SKM-1 treated with dmso at 0.1 percent for 144 hours (cell line): ENCODE measurements at regions not wholly inside any gene's neighbourhood (a gene's known extent, or its start where the extent isn't known, plus 50 kb on each side); places are given as distances from the start of the nearest gene placed in this dataset.
A peak's percentile ranks its signal among the peaks of the same experiment; 100 is the strongest.

Source experiments
- DNase-seq: peaks from one replicate; lab custom pipeline; 2025; ENCODE audit not compliant: unreplicated experiment; lab: John Stamatoyannopoulos, UW

DNA sequence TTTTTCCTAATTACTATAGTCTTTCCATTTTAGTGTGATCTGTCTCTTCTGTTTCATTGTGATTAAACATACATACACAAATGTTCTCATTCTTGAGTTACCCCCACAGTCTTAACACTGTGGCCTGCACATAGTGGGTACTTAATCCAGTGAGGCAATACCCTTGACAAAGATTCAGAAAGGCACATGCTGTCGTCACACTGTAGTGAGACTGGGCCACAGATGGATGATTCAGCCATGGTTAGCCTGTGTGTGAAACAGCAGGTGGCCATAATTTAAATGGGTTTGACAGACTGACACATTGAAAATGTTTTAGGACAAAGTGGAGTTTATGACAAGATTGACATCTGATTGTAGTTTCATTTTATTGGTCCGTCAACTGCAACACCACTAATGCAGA is 313.1 kb downstream of the C11orf87 start:
- no peak for DNase-seq

DNA sequence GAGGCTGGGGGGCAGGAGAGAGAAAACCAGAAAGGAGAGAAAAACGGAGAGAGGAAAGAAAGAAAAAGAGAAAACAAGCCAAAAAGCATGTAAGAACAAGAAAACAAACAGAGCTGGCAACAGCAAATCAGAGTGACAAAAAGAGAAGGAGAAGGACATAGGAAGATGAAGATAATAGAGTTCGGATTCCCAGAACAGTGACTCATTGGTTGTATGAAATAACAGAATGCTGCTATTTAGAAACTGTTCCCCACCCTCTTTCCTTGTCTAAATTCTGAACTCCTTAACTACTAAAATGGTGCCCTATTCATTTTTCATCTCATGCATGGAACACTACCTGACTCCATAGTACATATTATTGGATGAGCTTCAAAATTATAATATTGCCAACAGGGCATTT is 317.4 kb downstream of the C11orf87 start:
- no peak for DNase-seq

DNA sequence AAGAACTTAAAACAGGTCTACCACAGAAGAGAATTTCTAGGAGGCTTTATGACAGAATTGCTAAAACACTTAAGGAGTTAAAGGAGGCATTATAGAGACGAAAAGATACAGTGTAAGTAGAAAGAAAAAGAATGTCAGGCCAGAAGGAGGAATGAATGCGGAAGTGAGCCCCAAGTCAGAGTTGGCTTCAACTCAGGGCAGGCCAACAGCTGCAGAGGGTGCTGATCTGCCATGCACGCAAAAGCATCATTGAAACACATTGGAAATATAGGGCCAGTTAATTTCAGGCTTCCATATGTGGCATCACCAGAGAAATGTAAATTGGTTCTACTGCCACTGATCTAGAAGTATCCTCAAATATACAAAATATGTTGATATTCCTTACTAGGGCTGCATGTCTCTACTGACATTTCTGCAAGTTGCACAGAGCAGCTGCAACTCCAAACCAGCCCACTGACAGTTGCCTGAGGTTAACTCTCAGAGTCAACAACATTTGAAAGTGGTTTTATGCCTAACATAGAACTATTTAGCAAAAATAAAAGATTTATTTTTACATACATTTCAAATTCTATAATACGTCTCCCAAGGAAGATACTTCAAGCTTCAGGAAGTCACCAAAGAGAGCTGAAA is 324.1 kb downstream of the C11orf87 start:
- DNase-seq: no peak

DNA sequence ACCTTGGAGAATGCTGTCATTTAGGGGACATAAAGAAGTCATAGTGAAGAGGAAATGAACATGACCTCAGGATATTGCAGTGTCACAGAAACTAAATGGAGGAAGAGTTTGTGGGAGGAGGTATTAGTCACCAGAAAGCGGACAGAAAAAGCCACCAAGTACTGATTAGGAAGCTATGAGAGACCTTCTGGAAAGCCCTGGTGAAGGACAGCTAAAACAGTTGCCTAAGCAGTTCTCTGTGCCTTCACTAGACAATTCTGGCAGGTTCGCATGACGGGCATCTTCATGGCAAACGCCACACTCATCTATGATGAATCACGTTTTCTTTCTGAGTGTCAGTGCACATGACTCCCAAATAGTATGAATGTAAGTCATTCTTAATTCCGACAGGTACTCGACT is 325.8 kb downstream of the C11orf87 start:
- DNase-seq: peak; percentile 92

DNA sequence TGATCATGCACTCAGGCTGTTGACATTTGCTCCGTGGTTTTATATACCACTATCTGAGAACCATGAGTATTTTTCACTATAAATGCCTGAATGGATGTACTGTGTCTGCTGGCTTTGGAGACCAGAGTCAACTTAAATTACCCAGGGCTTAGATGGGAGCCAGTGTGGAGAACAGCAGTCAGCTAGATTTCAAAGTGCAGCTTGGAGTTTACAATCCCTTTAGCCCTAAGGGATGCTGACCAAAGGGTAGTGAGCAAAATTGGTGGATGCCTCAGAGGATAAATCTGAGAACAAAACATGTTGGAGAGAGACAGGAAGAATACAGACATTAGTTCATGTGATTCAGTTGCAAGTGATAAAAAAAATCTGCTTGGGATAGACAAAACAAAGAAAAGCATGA is 327.5 kb downstream of the C11orf87 start:
- DNase-seq: no peak

DNA sequence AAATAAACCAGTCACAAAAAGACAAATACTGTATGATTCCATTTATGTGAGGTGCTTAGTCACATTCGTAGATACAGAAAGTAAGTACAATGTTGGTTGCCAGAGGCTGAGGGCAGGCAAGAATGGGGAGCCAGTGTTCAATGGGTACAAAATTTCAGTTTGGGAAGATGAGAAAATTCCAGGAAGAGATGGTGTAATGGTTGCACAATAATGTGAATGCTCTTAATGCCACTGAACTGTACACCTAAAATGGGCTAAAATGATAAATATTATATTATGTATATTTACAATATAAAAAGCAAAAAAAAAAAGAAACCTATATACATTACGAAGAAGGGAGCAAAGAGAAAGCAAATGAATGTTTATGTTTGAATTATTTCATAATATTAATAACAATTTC is 329.0 kb downstream of the C11orf87 start:
- no peak for DNase-seq

DNA sequence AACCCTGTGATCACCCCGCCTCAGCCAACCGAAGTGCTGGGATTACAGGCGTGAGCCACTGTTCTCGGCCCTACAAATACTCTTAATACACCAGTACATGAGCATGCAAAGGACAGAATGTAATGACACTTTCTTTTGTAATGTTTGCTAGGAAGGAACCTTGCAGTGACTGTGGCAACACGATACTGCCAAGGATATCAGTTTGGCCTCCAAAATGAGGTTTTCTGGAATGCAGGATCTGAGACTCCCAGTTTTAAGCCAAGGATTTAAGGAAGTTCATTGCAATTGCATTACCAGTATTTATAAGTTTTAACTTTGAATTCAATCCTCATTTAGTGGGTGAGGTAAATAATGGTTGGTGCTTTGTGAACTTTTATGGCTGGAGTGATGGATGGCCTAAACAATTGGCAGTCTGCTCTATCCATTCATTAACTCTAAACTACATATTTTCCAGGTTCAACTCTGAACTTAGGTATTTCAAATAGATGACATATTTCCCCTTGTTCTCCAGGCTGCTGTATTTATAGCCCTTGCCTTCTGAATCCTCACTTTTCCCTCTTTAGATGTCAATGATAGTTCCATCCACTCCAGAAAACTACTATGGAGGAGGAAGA is 330.3 kb downstream of the C11orf87 start:
- no peak for DNase-seq

DNA sequence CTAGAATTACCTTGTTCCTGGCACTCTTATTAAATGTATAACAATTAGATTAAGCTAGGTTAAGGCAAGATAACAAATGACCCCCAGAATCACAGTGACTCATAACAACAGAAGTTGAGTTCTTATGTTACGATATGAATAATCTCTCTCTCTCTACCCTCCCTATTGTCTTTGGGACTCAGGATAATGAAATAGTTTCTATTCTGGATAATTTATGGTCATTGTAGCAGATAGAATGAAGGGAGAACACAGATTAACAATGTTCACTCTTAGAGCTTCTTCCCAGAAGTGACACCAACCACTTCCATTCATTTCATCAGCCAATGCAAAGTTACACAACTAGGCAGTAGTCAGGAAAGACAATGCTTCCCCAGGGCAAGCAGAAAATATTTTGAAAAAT is 334.5 kb downstream of the C11orf87 start:
- DNase-seq: no peak

DNA sequence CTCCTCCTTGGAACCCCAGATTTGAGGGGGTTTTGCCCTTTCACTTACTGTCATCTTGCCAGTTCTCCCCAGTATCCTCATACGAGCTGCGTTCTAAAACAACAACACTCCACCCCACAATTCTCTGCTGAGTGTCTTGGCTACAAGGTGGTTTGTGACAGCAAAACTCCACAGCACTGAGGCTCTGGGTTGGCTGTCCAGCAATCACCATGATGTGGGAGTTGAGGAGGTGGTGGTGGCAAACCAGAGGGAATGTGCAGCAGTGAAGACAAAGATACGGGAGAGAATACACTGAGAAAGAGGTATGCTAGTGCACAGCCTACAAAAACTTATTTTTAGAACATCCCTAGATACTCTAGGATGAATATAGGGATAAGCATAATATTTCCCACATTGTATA is 335.0 kb downstream of the C11orf87 start:
- DNase-seq: no peak

DNA sequence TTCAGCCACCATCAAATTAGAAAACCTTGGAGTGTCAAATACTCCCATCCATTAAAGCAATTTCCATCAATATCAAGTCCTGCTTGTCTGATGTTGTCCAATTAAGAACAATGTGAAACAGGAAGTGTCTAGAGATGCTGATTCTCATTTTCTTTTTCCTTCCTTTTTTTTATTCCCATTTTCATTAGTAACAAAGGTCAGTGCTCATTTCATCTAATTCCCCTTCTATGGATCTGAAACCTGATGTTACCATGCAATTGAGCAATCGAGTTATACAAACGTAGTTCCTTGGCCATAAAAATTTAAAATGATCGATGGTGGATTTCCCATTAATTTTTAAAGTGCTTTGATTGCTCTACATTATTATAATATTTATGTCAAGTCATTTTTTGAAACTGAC is 330.6 kb upstream of the ZC3H12C start:
- DNase-seq: no peak

DNA sequence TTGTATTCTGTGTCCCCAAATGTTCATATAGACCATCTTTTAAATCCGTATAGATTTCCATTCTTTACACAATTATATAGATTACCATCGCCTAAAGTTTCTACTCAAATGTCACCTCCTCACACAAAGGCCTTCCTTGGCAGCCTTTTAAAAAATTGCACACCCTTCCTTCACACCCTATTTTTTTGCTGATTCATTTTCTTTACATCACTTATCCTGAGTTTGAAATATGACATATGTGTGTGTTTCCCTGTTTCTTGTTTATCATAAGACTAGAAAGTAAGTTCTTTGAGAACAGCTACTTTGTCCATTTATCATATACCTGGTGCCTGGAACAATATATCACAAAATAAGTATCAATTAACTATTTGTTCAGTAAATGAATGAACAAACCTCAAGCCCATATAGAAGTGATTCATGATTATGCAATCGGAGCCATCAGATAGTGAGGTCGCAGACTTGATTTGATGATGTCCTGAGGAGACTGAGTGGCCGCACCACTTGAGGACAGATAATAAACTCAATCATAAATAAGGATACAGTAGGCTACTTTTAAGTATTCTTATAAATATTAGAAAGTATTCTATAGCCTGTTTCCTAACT is 327.4 kb upstream of the ZC3H12C start:
- no peak for DNase-seq

DNA sequence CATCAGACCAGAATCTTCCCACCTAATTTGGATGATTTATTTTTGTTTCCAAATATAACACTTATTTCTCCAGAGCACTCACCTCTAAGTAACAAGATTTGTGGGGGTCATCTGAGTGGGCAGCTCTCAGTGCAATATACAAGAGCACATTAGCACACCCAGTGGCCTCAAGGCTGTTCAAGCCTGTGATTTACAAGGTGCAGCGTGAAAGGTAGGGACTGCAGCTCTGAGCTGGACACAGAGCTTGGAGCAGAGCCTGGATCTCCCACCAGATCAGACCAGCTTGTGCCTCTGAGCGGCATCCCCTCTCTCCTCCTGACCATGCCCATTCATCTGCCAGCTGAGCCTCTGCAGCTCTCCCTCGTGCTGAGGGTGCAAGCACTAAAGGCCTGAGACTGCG is 323.3 kb upstream of the ZC3H12C start:
- no peak for DNase-seq

DNA sequence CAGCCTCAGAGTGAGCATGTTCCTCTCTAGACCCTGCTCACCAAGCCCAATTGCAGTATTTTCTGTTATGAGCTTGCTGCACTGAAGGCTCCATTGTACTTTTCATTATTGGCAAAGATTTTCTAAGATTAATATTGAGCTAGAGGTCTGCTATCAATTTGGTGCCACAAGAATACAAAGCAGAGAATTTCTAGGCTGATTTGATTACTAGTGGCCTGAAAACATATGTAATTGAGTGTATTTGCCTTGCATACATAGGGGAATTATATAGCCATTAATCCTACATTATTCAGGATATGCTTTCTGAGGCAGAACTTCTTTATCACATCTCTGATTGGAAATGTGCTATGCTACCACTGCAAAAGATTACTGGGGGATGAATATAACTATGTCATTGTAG is 322.9 kb upstream of the ZC3H12C start:
- DNase-seq: no peak

DNA sequence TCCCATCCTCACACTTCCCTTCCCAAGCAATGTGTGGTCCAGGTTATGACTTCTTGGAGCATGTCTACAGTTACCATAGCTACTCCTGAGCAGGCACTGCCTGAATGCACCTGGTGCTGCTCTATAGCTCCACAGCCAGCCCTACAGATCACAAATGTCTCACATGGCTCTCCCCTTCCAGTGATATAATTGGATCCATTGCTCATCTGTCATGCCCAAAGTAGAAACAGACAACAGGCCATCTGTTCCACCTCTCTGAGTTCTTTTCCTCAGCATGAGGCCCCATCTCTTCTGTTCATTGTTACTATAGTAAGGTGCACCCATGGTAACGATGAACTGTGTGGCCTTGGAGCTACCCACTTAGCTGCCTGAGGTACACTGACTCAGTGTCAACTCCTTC is 320.3 kb upstream of the ZC3H12C start:
- DNase-seq: no peak

DNA sequence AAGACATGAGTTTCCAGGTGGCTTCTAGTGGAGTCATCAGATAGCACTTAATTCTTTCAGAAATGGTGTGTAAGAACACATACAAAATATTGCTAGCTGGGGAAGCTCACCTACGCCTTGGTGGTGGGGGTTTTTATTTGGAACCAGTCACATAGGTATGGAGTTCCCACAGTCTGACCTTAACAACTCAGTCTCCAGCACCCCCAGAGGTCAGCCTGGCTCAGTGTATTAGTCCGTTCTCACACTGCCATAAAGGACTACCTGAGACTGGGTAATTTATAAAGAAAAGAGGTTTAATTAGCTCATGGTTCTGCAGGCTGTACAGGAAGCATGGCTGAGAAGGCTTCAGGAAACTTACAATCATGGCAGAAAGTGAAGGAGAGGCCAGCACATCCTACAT is 317.5 kb upstream of the ZC3H12C start:
- no peak for DNase-seq

DNA sequence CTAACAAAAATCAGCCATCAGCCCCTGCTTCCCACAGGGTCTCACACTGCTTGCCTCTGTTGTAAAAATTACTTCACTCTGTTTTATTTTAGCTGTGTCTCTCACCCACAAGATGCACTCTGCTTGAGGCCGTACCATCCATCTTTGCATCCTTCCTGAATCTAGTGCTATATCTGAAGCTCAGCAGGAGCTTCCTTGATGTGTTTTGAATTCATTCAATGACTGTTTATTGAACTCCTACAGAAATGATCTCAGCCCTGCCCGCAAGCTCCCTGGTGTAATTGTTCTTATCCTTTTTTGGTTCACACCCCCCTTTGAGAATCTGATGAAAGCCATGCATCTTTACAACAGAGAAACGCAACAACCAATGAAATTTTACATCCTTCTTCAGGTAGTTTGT is 310.2 kb upstream of the ZC3H12C start:
- DNase-seq: no peak

DNA sequence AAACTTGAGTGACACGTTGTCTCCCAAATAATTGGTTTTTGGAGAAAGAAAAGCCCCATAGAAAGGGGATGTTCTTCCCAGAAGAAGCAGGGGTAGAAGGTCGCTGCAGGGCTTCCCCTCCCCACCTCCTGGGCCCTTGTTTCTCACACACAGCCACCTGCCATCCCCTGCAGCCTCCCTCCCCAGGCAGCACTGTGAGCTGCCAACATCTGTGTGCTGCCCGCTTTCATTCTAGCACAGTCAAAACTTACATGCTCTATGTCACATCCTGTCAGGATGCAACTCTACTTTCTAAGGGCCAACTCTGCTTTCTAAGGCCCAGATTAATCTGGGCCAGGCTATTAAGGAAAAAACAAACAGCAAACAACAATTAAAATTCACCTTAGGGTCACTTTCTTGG is 309.4 kb upstream of the ZC3H12C start:
- no peak for DNase-seq

DNA sequence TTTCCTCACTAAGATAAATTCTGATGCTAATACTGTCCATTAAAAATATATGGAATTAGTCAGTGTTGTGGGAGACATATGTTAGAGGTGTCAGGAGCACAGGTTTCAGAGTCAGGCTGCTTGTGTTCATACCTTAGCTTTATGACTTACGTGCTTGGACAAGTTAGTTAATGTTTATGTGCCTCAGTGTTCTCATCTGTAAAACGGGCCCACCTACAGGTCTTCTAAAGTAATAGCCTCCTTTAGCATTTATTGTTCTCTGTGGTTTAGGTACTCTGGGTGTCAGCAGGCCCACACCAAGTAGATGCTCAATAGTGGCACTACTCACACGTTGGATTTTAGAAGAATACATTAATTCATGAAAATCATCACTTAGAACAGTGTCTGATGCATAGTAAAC is 308.7 kb upstream of the ZC3H12C start:
- no peak for DNase-seq

DNA sequence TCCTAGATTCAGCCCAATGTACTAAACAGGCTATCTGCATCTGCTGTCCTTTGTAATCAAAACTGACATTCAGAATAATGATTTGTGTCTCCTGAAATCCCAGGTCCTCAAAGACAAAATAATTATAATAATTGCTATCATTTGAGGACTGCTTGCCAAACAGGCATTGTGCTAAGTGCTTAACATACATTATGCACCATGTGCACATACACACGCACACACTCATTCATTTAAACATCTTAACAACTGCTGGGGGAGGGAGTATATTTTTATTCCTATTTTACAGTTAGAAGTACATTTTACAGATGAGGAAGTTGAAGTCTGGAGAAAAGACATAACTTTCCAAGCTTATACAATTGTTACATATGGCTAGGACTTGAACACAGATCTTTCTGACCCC is 308.0 kb upstream of the ZC3H12C start:
- no peak for DNase-seq

DNA sequence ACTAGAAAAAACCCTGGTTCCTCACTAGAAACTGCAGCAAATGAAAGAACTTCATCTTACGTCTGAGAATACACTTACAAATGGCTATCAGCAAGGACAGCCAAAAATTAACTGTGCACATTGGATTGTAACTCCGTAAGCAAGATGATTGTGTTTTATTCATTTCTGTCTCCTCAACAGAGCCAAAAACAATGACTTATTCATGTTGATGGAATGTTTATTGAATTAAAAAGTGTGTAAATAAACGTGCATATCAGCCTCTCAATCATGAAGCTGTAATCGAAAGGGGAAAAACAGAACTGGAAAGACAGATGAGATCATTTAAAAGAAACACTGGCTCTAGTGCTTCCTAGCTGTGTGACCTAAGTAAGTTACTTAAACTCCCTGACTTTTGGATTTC is 307.5 kb upstream of the ZC3H12C start:
- DNase-seq: no peak

DNA sequence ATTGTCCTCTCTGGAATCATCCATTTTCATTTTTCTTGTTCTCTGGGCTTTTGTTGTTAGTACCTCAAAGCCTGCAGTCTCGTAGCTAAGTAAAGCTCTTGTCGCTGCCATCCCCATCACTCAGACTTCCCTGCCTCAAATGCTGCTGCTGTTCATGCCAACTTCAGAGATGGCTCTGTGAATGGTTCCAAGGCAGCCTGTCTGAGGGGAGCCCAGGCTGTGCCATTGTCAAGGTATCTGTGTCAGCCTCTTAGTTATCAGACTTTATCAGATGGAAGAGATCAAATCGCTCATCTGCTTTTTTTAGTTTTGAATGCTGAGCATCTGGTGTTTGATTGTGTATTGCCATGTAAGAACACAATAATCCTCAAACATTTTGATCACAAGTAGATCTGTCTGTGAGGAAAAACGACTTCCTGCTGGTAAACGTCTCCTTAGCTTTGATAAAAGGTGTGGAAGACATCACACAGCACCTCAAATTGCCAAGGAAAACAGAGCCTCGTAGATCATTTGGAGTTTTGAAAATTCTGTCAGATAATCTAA is 304.2 kb upstream of the ZC3H12C start:
- DNase-seq: no peak

DNA sequence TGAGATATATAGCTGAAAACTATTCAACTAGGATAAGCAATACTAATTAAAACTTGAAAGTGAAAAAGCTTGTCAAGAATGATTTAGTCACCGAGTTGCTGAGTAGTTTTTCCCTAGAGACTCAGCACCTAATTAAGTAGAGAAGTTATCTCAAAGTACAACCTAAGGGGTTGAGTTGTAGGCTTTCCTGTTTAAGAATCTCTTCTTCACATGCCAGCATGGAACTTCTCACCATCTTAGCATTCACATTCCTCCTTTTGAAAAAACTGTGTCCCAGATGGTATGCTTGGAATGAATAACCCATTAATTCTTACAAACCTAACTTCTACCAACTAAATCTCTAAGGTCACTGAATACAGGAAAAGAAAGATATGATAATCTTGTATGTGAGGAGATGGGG is 303.3 kb upstream of the ZC3H12C start:
- DNase-seq: no peak

DNA sequence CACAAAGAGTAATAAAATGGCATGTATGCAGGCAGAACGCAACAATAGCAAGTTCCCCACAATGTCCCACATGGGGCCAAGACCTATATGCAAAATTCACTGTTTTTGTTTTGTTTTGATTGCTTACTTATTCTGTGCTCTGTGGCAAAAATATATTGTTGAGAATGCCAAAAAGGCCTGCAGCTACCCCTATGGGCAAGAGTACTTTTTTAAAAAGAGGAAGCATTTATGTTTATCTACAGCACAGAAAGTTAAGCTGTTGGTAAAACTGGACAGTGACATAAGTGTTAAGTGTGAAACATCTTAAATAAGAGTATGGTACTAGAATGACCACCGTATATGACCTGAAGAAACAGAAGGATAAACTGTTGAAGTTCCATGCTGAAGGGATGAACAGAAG is 301.9 kb upstream of the ZC3H12C start:
- DNase-seq: peak; percentile 10
